Lower lobe of right lung (tissue), 2 donors: ENCODE measurements at regions not wholly inside any gene's neighbourhood (a gene's known extent, or its start where the extent isn't known, plus 50 kb on each side); places are given as distances from the start of the nearest gene placed in this dataset.

Experiments
- ATAC-seq, 2 donors: fragments of 200-7000 bp; cut with Tn5 transposase; one replicate each; pipeline ENCODE4 v1.9.1; 2020 to 2022; ENCODE audit warnings: mild to moderate bottlenecking in 2 of 2, moderate library complexity in 2 of 2
- DNase-seq: peaks from one replicate; pipeline ENCODE4 v3.0.0-alpha.2; 2020
- H3K27ac ChIP-seq: fragments of 200-600 bp; one replicate; pipeline ENCODE4 v1.8.0; 2022
- H3K27me3 ChIP-seq: fragments of 200-600 bp; one replicate; pipeline ENCODE4 v1.8.0; 2022; ENCODE audit warnings: low read depth
- H3K36me3 ChIP-seq: fragments of 200-600 bp; one replicate; pipeline ENCODE4 v1.8.0; 2022; ENCODE audit warnings: mild to moderate bottlenecking
- H3K4me1 ChIP-seq: fragments of 200-600 bp; one replicate; pipeline ENCODE4 v1.8.0; 2022
- H3K4me3 ChIP-seq: fragments of 200-600 bp; one replicate; pipeline ENCODE4 v1.8.0; 2022; ENCODE audit warnings: mild to moderate bottlenecking
- H3K9me3 ChIP-seq: fragments of 200-600 bp; one replicate; pipeline ENCODE4 v1.8.0; 2022
- CTCF ChIP-seq: fragments of 200-600 bp; IDR thresholded peaks from one replicate; pipeline ENCODE4 v1.8.0; 2022; ENCODE audit warnings: antibody characterized with exemption, mild to moderate bottlenecking
- intact Hi-C: fragments of 100-400 bp; cut with DNase I; formaldehyde crosslinking; loops from one replicate; pipeline ENCODE4 v1.11.0; 2022
- donor health status: DM: no; HTN: yes; CAD: no; lungs with severe emphysema.

- intact Hi-C loops, result no loop called here
- no peaks in the 10 kb centered on the region for H3K27me3 ChIP-seq
- ATAC-seq, result no peak
- H3K36me3 ChIP-seq, result no peaks in the 10 kb centered on the region
- no peak for TF ChIP-seq CTCF
- no peaks in the 10 kb centered on the region for H3K9me3 ChIP-seq
- DNase-seq, result no peak
- H3K4me1 ChIP-seq, result no peaks in the 10 kb centered on the region
- H3K27ac ChIP-seq, result no peak overlapping the region
- no peak overlapping the region for H3K4me3 ChIP-seq
Observed at GRCh38 chrX:151796576-151796975, 62.0 kb downstream of the CNGA2 start.

GRCh38 chrX:151801980-151802379, 67.4 kb downstream of the CNGA2 start:
- intact Hi-C loops, result no loop called here
- H3K27me3 ChIP-seq, result no peaks in the 10 kb centered on the region
- no peak overlapping the region for H3K4me3 ChIP-seq
- H3K27ac ChIP-seq, result no peak overlapping the region
- H3K4me1 ChIP-seq, result no peaks in the 10 kb centered on the region
- ATAC-seq, result no peak
- H3K9me3 ChIP-seq, result no peaks in the 10 kb centered on the region
- no peak for DNase-seq
- TF ChIP-seq CTCF, result no peak
- H3K36me3 ChIP-seq, result no peaks in the 10 kb centered on the region

GRCh38 chrX:151806967-151807540, 72.5 kb downstream of the CNGA2 start:
- ATAC-seq, result no peak
- Histone ChIP-seq H3K27me3 (no peaks in the 10 kb centered on the region), H3K4me1 (no peaks in the 10 kb centered on the region), H3K9me3 (no peaks in the 10 kb centered on the region), H3K4me3 (no peak overlapping the region), H3K36me3 (no peaks in the 10 kb centered on the region), H3K27ac (no peak overlapping the region)
- no peak for TF ChIP-seq CTCF
- no peak for DNase-seq
- intact Hi-C loops, result no loop called here

- Histone ChIP-seq H3K9me3 (no peaks in the 10 kb centered on the region), H3K4me1 (no peaks in the 10 kb centered on the region), H3K36me3 (no peaks in the 10 kb centered on the region), H3K4me3 (no peak overlapping the region), H3K27ac (no peak overlapping the region), H3K27me3 (no peaks in the 10 kb centered on the region)
- TF ChIP-seq CTCF, result no peak
- intact Hi-C loops, result no loop called here
- ATAC-seq (no peak), DNase-seq (no peak)
Observed at GRCh38 chrX:151812661-151813060, 78.1 kb downstream of the CNGA2 start.

GRCh38 chrX:151814767-151815166, 80.2 kb downstream of the CNGA2 start:
- no peaks in the 10 kb centered on the region for H3K4me1 ChIP-seq
- H3K27ac ChIP-seq, result no peak overlapping the region
- intact Hi-C loops, result no loop called here
- no peaks in the 10 kb centered on the region for H3K9me3 ChIP-seq
- no peak for TF ChIP-seq CTCF
- DNase-seq (no peak), ATAC-seq (no peak)
- H3K36me3 ChIP-seq, result no peaks in the 10 kb centered on the region
- H3K27me3 ChIP-seq, result no peaks in the 10 kb centered on the region
- no peak overlapping the region for H3K4me3 ChIP-seq

GRCh38 chrX:151815398-151815797, 80.9 kb downstream of the CNGA2 start:
- ATAC-seq (no peak), DNase-seq (no peak)
- intact Hi-C loops, result no loop called here
- no peak overlapping the region for H3K4me3 ChIP-seq
- TF ChIP-seq CTCF, result no peak
- H3K27ac ChIP-seq, result no peak overlapping the region
- H3K9me3 ChIP-seq, result no peaks in the 10 kb centered on the region
- no peaks in the 10 kb centered on the region for H3K4me1 ChIP-seq
- H3K27me3 ChIP-seq, result no peaks in the 10 kb centered on the region
- no peaks in the 10 kb centered on the region for H3K36me3 ChIP-seq
